NCI-H2029 treated with DMSO at 0.1 percent for 48 hours (cell line): ENCODE measurements at regions not wholly inside any gene's neighbourhood (a gene's known extent, or its start where the extent isn't known, plus 50 kb on each side); places are given as distances from the start of the nearest gene placed in this dataset.
"Not testable (repeated sequence)": the region's sequence is repeated elsewhere in the genome, so short reads cannot be mapped to it uniquely, and the experiment has no call there.

ENCODE experiments used
- DNase-seq: peaks from one replicate; lab custom pipeline; 2025; lab: John Stamatoyannopoulos, UW

- DNase-seq = no peak
Observed at GRCh38 chr22:49697047-49697446, 130.6 kb downstream of the BRD1 start.

GRCh38 chr22:49694462-49695260, 133.0 kb downstream of the BRD1 start:
- no peak for DNase-seq

- DNase-seq = no peak
Observed at GRCh38 chr22:49693848-49694247, 133.8 kb downstream of the BRD1 start.

GRCh38 chr22:49693416-49693815, 134.3 kb downstream of the BRD1 start:
- DNase-seq = no peak

GRCh38 chr22:49692499-49693225, 135.0 kb downstream of the BRD1 start:
- no peak for DNase-seq

- no peak for DNase-seq
Observed at GRCh38 chr22:49691256-49691655, 136.4 kb downstream of the BRD1 start.

GRCh38 chr22:49690454-49690853, 137.2 kb downstream of the BRD1 start:
- DNase-seq = no peak

- DNase-seq = no peak
Observed at GRCh38 chr22:49689858-49690257, 137.8 kb downstream of the BRD1 start.

- no peak for DNase-seq
Observed at GRCh38 chr22:49689255-49689770, 138.4 kb downstream of the BRD1 start.

- no peak for DNase-seq
Observed at GRCh38 chr22:49688516-49689254, 139.0 kb downstream of the BRD1 start.

- no peak for DNase-seq
Observed at GRCh38 chr22:49687786-49688515, 139.7 kb downstream of the BRD1 start.

- no peak for DNase-seq
Observed at GRCh38 chr22:49687333-49687732, 140.3 kb downstream of the BRD1 start.

GRCh38 chr22:49686495-49687219, 141.0 kb downstream of the BRD1 start:
- no peak for DNase-seq

GRCh38 chr22:49685686-49686085, 142.0 kb downstream of the BRD1 start:
- DNase-seq = no peak

GRCh38 chr22:49685116-49685515, 142.6 kb downstream of the BRD1 start:
- no peak for DNase-seq

GRCh38 chr22:49683032-49683431, 144.6 kb downstream of the BRD1 start:
- no peak for DNase-seq

GRCh38 chr22:49680819-49681218, 146.9 kb downstream of the BRD1 start:
- DNase-seq = not testable (repeated sequence)

GRCh38 chr22:49678842-49679170, 148.9 kb downstream of the BRD1 start:
- DNase-seq = no peak

- no peak for DNase-seq
Observed at GRCh38 chr22:49678137-49678841, 149.4 kb downstream of the BRD1 start.

- DNase-seq = no peak
Observed at GRCh38 chr22:49677495-49677889, 150.2 kb downstream of the BRD1 start.
